Stimulated activated CD4-positive, alpha-beta T cell treated with anti-CD3 and anti-CD28 coated beads, TNF-alpha, amount 100 ng/mL, for 1 hour (primary cell): ENCODE measurements at regions not wholly inside any gene's neighbourhood (a gene's known extent, or its start where the extent isn't known, plus 50 kb on each side); places are given as distances from the start of the nearest gene placed in this dataset.

Source experiments
- DNase-seq, 3 donors: peaks; one replicate each; pipeline ENCODE4 v3.0.0-alpha.2; 2020; ENCODE audit warnings: low read depth in 3 of 3, low spot score in 1 of 3

DNA sequence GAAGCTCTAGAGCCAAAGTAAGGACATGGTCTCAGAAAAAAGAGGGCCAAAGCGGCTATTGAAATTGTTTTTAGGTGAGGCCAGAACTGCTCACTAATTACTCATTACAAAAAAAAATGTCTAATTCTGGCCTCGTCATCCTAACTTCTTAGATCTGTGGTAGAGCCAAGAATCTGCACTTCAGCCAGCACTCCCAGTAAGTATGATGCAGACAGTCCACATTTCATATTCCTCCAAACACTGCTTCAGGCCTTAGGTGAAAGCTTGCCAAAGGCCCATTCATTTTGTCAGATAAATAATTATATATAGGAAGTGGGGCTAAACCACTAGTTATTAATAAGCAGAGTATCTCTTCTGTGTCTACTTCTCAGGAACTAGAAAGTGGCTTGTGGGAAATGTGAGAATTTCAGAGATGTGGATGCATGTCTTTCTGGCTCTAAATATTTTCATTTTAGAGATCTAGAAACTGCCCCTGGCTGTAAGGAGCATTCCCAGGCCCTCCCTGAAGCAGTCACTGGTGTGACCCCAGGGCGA lies 554.0 kb downstream of the TLE4 start:
- no peak for DNase-seq

DNA sequence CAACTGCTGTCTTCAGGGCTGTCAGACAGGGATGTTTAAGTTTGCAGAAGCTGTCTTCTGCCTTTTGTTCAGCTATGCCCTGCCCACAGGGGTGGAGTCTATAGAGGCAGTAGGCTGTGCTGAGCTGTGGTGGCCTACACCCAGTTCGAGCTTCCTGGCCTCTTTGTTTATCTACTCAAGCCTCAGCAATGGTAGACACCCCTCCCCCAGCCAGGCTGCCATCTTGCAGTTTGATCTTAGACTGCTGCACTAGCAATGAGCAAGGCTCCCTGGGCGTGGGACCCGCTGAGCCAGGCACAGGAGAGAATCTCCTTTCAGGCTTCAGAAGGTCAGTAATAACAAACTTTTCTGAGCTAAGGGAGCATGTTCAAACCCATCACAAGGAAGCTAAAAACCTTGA lies 545.3 kb downstream of the TLE4 start:
- DNase-seq, result no peak

DNA sequence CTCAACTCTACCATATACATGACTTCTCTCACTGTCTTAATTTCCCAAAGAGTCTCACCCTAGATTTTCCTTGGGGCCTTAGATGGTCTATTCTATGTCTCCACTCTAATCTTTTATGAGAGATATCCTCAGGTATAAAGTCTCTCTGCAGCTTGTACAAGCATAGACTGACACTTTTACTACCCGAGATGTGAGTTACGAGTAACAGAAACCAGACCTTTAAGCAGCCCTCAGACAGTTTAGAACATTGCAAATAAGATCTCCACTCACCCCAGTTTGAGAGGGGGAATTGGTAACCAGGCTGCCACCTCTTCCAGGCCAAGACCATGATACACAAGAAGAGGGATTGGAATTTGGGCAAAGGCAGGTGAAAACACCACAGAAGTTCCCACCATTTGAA lies 542.5 kb downstream of the TLE4 start:
- no peak for DNase-seq

DNA sequence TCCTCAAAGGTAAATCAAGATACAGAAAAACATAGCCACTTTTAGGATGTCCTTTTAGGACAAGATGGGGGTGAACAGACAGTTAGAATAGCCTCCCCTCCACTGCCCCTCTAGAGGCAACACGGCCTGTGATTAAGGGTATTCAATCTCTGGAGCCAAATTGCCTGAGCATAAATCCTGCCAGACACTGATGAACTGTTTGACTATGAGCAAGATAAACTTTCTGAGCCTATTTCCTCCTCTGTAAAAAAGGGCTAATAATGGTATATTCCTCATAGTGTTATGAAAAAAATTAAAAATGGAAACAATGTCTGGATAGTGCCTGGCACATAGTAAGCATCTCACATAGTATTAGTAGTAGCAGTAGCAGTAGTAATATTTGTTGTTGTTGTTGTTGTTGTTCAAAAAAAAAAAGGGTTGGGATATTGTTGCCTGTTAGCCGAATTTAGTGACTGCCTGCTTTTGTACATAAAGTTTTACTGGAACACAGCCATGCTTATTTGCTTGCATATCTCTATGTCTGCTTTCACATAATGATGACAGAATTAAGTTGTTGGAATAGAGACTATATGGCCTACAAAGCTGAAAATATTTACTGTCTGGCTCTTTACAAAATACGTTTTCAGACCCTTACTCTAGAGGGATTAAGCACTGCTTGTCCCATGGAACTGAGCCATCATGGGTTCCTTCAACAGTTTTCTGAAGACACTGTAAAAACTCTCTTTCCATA lies 536.3 kb downstream of the TLE4 start:
- DNase-seq, result no peak

DNA sequence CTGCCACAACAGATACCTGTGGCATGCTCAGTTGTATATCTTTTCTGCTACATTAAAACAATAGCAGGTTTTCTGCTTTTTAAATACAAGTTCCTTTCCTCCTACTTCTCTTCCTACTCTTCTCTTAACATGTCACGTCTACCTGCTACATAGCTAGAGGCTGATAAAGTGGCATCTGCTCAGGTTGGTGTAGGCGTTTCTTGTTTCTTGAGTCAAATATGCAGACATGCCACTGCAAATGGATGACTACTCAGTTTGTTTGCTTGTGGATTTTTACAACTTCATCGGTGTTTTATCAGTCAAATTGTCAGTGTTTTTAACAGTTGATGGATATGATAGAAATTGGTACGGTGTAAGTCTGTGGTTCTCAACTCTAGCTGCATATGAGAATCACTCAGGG lies 525.7 kb downstream of the TLE4 start:
- no peak for DNase-seq

DNA sequence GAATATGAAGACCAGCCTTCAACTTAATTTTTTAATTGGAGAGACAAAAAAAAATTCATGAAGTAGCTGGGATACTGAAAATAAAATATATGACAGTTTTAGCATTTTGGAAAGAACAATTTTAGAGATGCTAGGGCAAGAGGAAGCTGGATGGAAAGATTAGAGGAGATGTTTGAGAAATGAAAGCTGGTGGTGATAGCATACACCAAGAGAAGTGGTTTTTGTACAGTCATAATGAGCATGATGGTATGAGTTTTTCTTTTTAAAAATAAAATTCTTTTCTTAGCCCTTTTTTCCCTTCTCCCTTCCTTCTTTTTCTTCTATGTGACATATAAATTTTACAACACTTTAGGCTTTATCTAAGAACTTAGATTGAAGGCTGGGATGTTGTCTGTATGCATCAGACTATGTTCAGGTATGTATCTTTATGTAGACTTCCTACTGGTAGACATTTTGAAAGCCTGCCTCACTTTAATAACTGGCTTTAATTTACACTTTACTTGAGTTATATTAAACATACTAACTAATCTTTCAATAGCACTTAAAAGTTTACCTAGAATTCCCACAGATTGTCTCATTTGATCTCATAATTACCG lies 522.5 kb downstream of the TLE4 start:
- no peak for DNase-seq

DNA sequence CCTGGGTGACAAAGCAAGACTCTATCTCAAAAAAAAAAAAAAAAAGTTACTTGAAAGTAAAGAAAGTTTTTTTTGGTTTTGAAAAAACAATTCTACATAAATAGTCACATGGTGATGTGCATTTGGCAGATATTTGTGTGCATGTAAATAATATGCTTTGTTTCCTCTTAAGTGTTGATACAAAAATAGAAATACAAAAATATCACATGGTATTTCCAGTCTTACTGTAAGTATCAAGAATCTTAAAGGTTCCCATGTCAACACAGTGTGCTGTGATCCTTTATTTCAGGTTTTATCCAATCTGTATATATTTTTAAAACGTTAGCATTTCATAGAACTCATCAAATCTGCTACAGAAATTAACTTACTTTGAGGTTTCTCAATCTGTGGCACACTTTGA lies 521.9 kb downstream of the TLE4 start:
- no peak for DNase-seq

DNA sequence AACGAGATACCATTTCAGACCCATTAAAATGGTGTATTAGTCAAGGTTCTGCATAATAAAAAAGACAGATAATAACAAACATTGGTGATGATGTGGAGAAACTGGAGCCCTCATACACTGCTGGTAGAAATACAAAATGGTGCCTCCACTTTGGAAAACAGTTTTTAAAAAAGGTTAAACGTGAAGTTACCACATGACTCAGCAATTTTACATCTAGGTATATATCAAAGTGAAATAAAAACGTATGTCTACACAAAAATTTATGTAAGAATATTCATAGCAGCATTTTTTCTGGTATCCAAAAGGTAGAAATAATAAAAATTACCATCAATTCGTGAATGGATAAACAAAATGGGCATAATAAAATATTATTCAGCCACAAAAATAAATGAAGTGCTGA lies 519.8 kb downstream of the TLE4 start:
- no peak for DNase-seq

DNA sequence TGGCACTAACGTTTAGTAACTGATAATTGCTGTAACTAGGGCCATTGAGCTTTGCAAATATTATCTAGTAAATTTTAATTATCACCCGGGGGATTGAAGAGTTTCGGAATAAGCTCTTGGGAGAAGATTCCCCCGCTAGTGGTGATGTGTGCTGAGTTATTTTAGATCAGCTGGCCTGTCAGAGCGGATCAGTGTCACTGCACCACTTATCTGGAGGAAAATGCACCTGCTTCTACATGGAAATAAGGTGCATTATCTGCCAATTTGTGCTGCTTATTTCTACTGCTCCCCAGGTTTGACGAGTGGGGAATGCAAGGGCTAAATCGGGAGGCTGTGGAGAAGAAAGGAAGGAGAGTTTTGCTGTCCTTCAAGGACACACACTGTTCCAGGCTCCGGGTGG lies 518.6 kb downstream of the TLE4 start:
- no peak for DNase-seq

DNA sequence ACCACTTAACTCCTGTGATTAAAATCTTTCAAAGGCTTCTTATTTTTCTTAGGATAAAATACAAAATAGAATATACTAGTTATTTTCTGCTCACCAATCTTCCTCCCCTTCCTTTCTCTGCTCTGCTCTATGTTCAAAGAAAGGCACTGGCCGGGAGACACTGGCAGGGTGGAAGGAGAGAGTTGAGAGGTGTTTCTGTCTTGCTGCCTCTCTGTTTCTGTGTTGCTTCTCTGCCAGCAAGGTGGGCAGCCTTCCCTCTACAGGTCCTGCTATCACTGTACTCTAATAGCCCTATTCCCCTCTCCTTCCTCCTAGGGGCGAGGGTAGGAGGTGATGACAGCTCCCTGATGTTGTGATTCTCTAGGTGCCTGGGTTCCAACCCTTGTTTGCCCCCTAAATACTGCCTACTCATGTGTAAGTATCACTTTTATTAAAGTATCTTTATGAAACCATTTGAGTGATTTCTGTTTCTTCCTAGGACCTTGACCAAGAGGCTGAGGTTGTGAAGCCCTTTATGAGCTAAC lies 515.1 kb downstream of the TLE4 start:
- DNase-seq, result no peak

DNA sequence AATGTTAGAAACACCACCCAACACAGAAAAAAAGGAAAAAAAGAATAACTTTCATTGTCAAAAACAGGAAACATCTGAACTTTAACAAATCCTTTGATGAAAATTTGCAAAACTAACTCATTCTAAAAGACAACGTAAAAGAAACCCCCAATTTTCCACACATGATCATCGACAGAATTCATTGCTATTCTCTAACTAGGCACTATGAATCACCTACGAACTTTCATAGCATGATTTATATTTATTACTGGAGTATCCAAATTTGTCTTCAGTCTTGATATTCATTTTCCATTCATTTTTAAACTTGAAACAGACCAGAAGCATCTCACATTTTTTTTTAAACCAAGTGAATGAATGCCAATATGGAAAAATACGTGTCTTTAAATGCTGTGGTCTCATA lies 514.6 kb downstream of the TLE4 start:
- DNase-seq, result no peak

DNA sequence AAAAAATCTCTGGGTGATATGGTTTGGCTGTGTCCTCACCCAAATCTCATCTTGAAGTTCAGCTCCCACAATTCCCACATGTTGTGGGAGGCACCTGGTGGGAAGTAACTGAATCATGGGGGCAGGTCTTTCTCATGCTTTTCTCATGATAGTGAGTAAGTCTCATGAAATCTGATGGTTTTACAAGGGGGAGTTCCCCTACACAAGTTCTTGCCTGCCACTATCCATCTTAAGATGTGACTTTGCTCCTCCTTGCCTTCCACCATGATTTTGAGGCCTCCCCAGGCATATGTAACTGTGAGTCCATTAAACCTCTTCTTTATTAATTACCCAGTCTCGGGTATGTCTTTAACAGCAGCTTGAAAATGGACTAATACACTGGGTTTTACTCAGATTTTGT lies 513.9 kb downstream of the TLE4 start:
- no peak for DNase-seq

DNA sequence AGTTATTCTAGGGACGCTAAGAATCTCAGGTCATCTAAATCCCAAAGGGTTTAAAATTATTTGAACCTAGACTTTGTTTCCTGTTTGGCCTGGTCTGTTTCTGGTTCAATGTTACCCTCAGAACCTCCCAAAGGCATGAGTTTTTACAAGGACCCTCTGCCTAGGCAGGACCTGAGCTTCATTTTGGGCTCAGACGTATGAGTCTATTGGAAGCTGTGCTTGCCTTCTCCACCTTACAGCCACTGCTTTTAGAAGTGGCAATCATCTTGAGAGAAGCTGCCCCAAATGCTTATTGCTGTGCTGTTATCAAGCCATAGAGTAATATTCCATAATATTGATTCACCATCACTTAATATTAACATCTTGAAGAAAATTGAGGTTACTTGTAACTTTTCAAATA lies 510.4 kb downstream of the TLE4 start:
- no peak for DNase-seq

DNA sequence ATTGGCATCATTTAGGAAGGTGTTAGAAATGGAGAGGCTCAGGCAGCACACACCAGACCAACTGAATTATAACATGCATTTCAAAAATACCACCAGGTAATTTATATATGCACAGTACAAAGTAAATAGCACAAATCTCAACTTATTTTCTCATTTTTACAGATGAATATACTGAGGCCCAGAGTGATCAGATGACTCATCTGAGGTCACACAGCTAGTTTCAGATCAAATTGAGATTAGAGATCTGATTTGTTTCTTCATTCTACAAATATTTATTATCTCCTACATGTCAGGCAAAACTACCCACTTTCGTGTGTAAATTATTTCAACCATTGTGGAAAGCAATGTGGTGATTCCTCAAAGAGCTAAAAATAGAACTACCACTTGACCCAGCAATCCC lies 507.1 kb downstream of the TLE4 start:
- DNase-seq, result no peak

DNA sequence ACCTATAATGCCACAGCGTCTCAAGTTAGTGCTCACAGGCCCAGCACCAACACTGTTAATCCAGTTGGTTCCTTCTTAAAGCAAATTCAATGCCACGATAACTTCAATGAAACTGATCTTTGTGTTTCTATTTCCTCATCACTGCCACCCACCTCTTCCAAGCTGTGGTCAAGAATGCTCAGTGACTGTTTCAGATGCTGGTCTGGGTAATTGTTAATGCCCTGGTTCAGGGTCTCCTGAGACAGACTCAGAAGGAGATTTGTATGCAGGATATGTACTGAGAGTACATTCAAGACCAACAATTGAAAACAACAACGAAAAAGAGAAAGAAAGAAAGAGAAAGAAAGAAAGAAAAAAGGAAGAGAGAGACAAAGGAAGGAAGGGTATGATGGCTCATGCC lies 505.3 kb downstream of the TLE4 start:
- DNase-seq, result no peak

DNA sequence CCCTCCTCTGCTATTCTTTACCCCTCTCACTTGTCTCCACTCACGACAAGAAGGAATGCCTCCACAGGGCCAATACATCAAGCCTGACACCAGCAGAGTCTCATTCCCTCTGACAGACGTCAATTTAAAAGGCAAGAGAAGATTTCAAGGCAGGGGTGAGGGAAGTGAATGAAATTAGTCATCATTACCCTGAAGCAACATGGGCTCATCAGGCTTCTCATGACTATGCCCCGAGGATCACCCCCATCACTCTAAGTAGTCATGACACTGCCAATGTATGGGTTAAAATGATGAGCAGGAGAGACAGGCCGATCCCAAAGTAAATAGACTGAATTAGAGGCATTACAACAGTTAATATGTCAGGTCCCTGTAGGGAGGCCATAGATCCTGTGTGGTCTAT lies 504.4 kb downstream of the TLE4 start:
- DNase-seq, result no peak

DNA sequence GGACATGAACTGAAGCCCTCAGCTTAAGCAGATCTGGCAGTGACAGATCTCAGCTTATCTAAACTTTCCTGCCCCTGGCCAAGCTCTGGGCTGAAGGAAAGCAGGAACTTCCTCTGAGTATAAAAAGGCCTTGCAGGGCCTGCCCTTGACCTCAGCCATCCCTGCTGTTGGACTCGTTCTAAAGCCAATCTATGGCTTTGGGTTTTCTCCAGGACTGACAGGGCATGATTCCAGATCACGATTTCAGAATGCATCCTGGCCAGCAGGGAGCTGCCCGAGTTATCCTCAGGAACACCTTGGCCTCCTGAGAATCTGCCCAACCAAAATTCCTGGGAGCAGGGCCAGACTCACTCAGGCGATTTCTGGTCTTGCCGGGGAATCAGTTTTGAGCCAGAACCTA lies 502.7 kb downstream of the TLE4 start:
- no peak for DNase-seq

DNA sequence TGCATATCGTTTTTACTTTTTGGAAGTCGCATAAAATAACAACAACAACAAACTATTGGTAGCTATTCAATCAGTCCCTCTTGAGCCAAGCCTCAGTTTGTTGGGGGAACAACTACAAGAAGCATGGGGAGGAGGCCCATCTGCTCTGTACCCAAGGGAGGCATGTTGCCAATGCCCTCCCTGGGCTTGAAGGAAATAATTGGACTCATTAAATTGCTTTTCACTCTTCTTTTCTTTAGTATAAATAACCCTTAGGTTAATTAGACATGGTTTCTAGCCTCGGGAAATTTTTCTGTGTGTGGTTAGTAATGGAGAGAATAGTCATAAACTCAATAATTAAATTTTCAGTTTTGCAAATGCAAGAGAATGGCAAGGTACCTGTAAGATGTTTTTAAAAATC lies 500.7 kb downstream of the TLE4 start:
- no peak for DNase-seq

DNA sequence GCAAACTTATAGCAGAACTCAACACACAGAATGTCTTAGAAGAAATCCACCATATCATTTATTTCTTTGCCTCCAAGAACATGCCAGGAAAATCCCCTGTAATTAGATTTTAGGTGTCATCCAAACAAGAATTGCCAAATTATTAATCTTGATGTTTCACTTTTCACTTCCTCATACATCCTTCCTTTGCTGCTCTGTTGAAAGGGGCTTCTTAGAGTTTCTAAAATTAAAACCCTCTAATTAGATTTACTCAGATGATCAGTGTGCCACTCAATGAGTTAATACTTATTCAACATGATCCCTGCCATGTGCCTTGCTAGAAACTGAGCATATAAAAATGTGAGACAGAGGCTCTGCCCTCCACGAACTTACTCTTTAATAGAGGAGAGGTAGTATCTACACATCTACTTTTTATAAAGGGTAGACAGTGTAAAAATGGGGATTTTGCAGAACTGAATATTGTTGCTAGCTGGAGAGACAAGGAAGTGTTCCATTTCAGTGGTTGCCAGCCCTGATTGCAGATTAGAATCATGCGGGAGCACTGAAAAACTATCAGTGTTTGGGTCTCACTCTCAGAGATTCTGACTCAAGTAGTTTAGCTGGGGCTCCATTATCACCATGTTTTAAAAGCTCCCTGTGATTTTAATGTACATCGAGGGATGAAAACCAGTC lies 498.4 kb downstream of the TLE4 start:
- DNase-seq, result no peak

DNA sequence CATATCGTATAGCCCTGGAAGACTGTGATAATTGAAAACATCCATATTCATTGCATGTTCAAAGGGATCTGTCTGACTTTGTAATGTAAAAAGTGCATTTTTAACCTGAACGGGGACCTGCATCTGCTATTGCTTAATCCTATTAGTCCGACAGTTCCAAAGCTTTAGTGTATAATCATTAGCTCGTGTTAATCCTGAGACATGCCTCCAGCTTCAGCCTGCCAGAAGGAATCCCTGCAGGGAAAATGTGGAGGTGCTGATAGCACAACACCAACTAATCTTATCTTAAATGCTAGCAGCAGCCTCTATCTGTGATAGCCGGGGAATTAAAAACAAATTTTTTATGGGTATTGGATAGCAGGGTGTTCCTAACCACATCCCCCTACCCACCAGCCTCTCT lies 495.2 kb downstream of the TLE4 start:
- DNase-seq, result no peak

DNA sequence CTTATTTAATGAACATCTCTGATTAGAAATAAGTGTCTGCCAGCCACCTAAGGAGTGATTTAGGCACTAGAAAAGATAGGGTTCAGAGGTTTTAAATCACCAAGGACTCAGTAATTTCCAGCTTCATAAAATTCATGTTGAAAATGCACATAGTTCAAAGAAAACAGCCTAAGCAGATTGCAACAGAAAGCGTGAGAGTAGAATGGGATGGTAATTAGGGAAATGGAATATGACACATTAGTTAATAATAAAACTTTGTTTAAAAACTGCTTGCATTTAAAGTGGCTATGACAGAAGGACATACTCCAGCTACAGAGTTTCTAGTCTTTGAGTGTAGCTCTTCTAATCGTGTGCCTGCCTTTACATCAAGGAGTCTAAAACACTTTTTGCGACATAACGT lies 490.8 kb downstream of the TLE4 start:
- no peak for DNase-seq

DNA sequence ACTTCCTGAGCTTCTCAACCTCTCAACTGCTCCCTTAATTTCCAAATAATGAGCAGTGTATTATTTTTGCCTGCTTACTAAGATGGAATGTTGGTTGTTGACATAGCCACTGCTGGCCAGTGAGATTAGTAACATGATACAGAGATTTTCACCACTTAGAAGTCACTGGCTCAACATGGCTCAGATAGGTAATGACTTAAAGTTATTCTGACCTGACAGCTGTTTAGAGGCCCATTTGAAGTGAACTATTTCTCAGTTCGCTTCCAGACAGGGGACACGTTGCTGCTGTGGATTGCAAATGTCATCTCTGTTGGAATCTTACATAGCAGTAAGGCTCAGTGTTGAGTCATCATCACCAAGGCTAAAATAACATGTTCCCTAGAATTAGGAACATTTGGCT lies 490.2 kb downstream of the TLE4 start:
- no peak for DNase-seq
